Adrenal gland (tissue), 5 donors: ENCODE measurements at regions not wholly inside any gene's neighbourhood (a gene's known extent, or its start where the extent isn't known, plus 50 kb on each side); places are given as distances from the start of the nearest gene placed in this dataset.

Experiments
- POLR2A ChIP-seq, 2 donors: fragments of 450-650 bp; IDR thresholded peaks; one replicate each; pipeline ENCODE4 v1.6.1; 2017; ENCODE audit warnings: antibody characterized with exemption in 2 of 2, mild to moderate bottlenecking in 2 of 2, moderate library complexity in 1 of 2
- TF ChIP-seq, protein P1 (sequence below), 6 experiments: fragments of 450-650 bp in 4 of 6; fragments of 200-600 bp in 2 of 6; sonication (generic) in 1 of 6; IDR thresholded peaks; 1 replicate in 5 of 6; 2 replicates in 1 of 6; pipeline versions ENCODE4 v1.5.1 to v1.8.0; 2016 to 2021; ENCODE audit warnings: antibody characterized with exemption in 6 of 6, mild to moderate bottlenecking in 2 of 6, moderate library complexity in 1 of 6
- donor health status: DM: no; HTN: no; CAD: no.

DNA sequence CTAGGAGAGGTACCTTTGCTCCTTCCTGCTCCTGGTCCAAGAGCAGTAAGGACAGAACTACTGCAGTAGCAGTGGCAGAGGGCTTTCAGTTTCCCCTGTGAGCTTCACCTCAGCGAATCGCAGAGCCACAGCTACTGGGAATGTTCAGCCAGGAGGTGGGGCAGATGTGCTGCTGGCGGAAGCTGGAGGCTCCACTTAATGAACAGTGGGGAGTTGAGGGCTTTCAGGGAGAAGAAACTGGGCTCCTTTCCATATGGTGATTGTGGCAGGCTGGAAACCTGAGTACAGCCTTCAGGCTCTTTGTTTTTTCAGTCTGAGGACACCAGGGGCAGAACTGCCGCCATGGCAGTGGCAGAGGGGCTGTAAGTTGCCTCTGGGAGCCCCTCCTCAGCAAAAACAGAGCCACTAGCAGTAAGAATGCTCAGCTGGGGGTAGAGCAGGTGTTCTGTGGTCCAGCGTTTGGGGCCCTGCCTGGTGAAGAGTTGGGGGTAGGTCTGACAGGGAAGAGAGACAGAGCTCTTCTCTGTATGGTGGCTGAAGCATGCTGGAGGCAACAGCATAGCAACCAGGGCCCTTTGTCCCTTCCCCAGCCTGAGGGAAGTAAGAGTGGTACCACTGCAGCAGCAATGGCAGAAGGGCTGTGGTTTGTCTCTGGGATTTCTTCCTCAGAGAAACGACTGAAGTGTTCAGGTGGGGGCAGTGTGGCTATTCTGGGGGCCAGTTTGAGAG lies 106.0 kb upstream of the GRXCR1 start:
- TF ChIP-seq, protein P1, sequence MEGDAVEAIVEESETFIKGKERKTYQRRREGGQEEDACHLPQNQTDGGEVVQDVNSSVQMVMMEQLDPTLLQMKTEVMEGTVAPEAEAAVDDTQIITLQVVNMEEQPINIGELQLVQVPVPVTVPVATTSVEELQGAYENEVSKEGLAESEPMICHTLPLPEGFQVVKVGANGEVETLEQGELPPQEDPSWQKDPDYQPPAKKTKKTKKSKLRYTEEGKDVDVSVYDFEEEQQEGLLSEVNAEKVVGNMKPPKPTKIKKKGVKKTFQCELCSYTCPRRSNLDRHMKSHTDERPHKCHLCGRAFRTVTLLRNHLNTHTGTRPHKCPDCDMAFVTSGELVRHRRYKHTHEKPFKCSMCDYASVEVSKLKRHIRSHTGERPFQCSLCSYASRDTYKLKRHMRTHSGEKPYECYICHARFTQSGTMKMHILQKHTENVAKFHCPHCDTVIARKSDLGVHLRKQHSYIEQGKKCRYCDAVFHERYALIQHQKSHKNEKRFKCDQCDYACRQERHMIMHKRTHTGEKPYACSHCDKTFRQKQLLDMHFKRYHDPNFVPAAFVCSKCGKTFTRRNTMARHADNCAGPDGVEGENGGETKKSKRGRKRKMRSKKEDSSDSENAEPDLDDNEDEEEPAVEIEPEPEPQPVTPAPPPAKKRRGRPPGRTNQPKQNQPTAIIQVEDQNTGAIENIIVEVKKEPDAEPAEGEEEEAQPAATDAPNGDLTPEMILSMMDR (IDR thresholded peaks at IDR 0.05): no peak
- no peak for TF ChIP-seq POLR2A (IDR thresholded peaks at IDR 0.05)
